ENCODE measurements at regions not wholly inside any gene's neighbourhood (a gene's known extent, or its start where the extent isn't known, plus 50 kb on each side); places are given as distances from the start of the nearest gene placed in this dataset.

DNA sequence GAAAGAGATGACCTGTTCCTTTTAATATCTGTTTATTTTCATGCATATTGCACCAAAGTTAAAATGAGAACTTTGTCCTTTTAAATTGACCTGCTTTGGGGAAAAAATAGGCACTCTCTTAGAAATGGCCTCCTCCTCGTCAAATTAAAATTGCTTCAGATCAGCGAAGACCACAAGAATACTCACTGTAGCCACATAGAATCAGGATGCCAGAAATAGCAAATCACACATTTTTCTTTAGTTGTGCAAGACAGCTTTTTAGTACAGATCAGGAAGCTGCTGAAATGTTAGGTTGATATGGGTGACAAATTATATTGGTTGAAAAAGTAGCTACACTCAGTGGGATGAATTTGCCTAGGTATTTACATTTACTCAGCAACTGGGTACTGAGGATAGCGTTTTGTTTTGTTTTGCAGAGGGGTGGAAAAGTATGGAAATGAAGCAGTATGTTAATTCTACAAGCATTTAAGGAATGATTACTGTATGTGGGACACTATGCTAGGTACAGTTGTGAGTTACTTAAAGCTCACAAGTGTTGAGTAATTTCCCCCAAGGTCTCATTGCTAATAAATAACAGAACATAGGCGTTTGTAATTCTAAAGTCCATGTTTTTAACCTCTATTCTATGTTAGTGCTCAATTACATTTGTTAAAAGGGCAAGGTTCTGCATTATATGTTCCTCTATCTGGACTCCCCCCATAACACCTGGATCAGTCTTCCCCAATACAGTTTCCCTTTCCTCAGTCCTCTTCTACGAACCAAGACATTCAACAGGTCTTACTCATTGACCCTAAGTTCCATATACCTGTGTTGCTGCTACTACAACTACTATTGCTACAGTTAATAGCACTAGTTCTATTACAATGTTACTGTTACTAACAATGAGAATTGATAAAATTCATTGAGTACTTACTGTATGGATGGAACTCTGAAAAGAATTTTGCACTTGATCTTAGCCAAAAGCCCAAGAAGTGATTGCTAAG lies 99.4 kb upstream of the S1PR1 start:
- TF ChIP-seq, protein P1, sequence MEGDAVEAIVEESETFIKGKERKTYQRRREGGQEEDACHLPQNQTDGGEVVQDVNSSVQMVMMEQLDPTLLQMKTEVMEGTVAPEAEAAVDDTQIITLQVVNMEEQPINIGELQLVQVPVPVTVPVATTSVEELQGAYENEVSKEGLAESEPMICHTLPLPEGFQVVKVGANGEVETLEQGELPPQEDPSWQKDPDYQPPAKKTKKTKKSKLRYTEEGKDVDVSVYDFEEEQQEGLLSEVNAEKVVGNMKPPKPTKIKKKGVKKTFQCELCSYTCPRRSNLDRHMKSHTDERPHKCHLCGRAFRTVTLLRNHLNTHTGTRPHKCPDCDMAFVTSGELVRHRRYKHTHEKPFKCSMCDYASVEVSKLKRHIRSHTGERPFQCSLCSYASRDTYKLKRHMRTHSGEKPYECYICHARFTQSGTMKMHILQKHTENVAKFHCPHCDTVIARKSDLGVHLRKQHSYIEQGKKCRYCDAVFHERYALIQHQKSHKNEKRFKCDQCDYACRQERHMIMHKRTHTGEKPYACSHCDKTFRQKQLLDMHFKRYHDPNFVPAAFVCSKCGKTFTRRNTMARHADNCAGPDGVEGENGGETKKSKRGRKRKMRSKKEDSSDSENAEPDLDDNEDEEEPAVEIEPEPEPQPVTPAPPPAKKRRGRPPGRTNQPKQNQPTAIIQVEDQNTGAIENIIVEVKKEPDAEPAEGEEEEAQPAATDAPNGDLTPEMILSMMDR (IDR thresholded peaks at IDR 0.05): no peak
- no peak for TF ChIP-seq POLR2AphosphoS5 (IDR thresholded peaks at IDR 0.05; ENCODE audit: low read depth, low read length)
- TF ChIP-seq, protein P2, sequence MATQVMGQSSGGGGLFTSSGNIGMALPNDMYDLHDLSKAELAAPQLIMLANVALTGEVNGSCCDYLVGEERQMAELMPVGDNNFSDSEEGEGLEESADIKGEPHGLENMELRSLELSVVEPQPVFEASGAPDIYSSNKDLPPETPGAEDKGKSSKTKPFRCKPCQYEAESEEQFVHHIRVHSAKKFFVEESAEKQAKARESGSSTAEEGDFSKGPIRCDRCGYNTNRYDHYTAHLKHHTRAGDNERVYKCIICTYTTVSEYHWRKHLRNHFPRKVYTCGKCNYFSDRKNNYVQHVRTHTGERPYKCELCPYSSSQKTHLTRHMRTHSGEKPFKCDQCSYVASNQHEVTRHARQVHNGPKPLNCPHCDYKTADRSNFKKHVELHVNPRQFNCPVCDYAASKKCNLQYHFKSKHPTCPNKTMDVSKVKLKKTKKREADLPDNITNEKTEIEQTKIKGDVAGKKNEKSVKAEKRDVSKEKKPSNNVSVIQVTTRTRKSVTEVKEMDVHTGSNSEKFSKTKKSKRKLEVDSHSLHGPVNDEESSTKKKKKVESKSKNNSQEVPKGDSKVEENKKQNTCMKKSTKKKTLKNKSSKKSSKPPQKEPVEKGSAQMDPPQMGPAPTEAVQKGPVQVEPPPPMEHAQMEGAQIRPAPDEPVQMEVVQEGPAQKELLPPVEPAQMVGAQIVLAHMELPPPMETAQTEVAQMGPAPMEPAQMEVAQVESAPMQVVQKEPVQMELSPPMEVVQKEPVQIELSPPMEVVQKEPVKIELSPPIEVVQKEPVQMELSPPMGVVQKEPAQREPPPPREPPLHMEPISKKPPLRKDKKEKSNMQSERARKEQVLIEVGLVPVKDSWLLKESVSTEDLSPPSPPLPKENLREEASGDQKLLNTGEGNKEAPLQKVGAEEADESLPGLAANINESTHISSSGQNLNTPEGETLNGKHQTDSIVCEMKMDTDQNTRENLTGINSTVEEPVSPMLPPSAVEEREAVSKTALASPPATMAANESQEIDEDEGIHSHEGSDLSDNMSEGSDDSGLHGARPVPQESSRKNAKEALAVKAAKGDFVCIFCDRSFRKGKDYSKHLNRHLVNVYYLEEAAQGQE (IDR thresholded peaks at IDR 0.05; ENCODE audit: insufficient read depth in 1 of 2, low read depth in 2 of 2, low read length in 1 of 2): no peak
- TF ChIP-seq SIN3A (IDR thresholded peaks at IDR 0.05; ENCODE audit: borderline replicate concordance, insufficient read depth, low read depth, low read length): no peak

All from Panc1 (cell line).